ENCODE measurements at regions not wholly inside any gene's neighbourhood (a gene's known extent, or its start where the extent isn't known, plus 50 kb on each side); places are given as distances from the start of the nearest gene placed in this dataset.

DNA sequence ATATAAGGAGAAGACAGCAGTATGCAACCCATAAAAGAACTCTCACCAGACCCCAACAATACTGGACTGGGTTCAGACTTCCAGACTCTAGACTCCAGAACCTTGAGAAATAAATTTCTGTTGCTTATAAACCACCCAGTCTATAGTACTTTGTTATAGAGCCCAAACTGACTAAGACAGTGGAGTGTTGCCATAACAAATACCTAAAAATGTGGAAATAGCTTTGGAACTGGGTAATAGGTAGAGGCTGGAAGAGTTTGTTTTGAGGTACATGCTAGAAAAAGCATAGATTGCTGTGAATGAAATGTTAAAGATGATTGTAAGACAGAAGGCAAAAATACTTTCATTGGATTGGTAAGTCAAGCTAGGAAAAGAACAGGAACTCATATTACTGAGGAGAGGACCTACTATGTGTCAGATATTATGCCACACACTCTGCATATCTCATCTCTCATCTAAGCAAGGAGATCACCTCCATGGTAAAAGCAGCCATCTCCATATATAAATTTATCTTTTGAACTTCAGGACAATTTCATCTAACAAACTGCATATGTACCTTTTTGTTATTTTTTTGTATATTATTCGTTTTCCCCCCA lies 67.4 kb upstream of the FNDC3B start:
- TF ChIP-seq, protein P1, sequence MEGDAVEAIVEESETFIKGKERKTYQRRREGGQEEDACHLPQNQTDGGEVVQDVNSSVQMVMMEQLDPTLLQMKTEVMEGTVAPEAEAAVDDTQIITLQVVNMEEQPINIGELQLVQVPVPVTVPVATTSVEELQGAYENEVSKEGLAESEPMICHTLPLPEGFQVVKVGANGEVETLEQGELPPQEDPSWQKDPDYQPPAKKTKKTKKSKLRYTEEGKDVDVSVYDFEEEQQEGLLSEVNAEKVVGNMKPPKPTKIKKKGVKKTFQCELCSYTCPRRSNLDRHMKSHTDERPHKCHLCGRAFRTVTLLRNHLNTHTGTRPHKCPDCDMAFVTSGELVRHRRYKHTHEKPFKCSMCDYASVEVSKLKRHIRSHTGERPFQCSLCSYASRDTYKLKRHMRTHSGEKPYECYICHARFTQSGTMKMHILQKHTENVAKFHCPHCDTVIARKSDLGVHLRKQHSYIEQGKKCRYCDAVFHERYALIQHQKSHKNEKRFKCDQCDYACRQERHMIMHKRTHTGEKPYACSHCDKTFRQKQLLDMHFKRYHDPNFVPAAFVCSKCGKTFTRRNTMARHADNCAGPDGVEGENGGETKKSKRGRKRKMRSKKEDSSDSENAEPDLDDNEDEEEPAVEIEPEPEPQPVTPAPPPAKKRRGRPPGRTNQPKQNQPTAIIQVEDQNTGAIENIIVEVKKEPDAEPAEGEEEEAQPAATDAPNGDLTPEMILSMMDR (IDR thresholded peaks at IDR 0.05), result no peak
- TF ChIP-seq EP300 (IDR thresholded peaks at IDR 0.05; ENCODE audit: low read depth), result no peak

All from transverse colon (tissue), 3 donors.